Renal pelvis (tissue), 1 donor: ENCODE measurements at regions not wholly inside any gene's neighbourhood (a gene's known extent, or its start where the extent isn't known, plus 50 kb on each side); places are given as distances from the start of the nearest gene placed in this dataset.

Source experiments
- DNase-seq: peaks from one replicate; pipeline ENCODE4 v3.0.0-alpha.2; 2013

- DNase-seq: no peak
Measured at GRCh38 chr3:76900596-76900995, 139.3 kb upstream of the ROBO2 start.

- DNase-seq: no peak
Measured at GRCh38 chr3:76908156-76908555, 131.7 kb upstream of the ROBO2 start.

- DNase-seq: peak; percentile 70
Measured at GRCh38 chr3:76912841-76913383, 127.0 kb upstream of the ROBO2 start.

GRCh38 chr3:76917436-76917835 lies 122.5 kb upstream of the ROBO2 start:
- DNase-seq: no peak

- DNase-seq: no peak
Measured at GRCh38 chr3:76920511-76920910, 119.4 kb upstream of the ROBO2 start.

- DNase-seq: no peak
Measured at GRCh38 chr3:76923485-76923884, 116.4 kb upstream of the ROBO2 start.

- DNase-seq: no peak
Measured at GRCh38 chr3:76930712-76931111, 109.2 kb upstream of the ROBO2 start.

GRCh38 chr3:76933245-76933644 lies 106.7 kb upstream of the ROBO2 start:
- DNase-seq: no peak

GRCh38 chr3:76938962-76939361 lies 100.9 kb upstream of the ROBO2 start:
- no peak for DNase-seq

- DNase-seq: no peak
Measured at GRCh38 chr3:76940181-76940770, 99.6 kb upstream of the ROBO2 start.

GRCh38 chr3:76941376-76941775 lies 98.5 kb upstream of the ROBO2 start:
- no peak for DNase-seq

- no peak for DNase-seq
Measured at GRCh38 chr3:76942101-76942500, 97.8 kb upstream of the ROBO2 start.

GRCh38 chr3:76943058-76943457 lies 96.8 kb upstream of the ROBO2 start:
- no peak for DNase-seq

- no peak for DNase-seq
Measured at GRCh38 chr3:76943671-76944070, 96.2 kb upstream of the ROBO2 start.

- no peak for DNase-seq
Measured at GRCh38 chr3:76949033-76949432, 90.9 kb upstream of the ROBO2 start.

GRCh38 chr3:76949462-76949861 lies 90.4 kb upstream of the ROBO2 start:
- no peak for DNase-seq

- DNase-seq: no peak
Measured at GRCh38 chr3:76950590-76950989, 89.3 kb upstream of the ROBO2 start.

- no peak for DNase-seq
Measured at GRCh38 chr3:76954412-76954811, 85.5 kb upstream of the ROBO2 start.

GRCh38 chr3:76958274-76958673 lies 81.6 kb upstream of the ROBO2 start:
- DNase-seq: no peak

- DNase-seq: no peak
Measured at GRCh38 chr3:76958861-76959260, 81.0 kb upstream of the ROBO2 start.

GRCh38 chr3:76961284-76961683 lies 78.6 kb upstream of the ROBO2 start:
- DNase-seq: no peak

- no peak for DNase-seq
Measured at GRCh38 chr3:76965122-76965725, 74.7 kb upstream of the ROBO2 start.

- no peak for DNase-seq
Measured at GRCh38 chr3:76969471-76969870, 70.4 kb upstream of the ROBO2 start.

GRCh38 chr3:76969996-76970615 lies 69.8 kb upstream of the ROBO2 start:
- no peak for DNase-seq
